ENCODE measurements at regions not wholly inside any gene's neighbourhood (a gene's known extent, or its start where the extent isn't known, plus 50 kb on each side); places are given as distances from the start of the nearest gene placed in this dataset.
"Not testable (repeated sequence)": the region's sequence is repeated elsewhere in the genome, so short reads cannot be mapped to it uniquely, and the experiment has no call there.

DNA sequence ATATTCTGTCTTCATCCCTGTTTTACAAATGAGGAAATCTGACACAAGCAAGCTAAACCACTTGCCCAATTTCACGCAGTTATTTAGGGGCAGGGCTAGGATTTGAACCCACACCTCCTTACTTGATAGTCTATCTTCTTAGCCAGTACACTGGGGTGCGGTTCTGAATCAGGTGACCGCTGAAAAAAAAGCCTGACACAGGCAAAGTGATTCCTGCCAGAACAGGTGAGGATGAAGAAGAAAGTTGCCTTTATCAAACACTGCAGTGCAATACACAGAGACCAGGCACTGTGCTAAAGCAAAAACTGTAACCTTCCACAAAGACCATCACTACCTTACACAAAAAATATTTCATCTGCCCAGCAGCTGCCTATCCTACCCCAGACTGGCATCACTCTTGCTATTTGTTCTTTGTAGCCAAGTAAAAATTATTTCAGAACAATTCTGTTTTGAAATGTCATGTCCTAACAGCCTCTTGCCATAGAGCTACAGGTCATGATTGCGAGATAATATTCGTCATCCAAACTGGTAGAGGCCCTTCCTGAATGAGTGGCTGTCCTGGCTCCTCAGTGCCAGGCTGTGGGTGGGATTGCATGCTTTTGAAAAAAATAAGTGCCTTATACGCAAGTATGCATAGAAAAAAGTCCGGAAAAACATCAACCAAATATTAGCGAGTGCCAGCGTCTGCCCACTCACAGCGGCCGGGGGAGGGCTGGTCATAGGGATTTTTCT is 142.3 kb upstream of the TPM1 start:
- no peak for DNase-seq

DNA sequence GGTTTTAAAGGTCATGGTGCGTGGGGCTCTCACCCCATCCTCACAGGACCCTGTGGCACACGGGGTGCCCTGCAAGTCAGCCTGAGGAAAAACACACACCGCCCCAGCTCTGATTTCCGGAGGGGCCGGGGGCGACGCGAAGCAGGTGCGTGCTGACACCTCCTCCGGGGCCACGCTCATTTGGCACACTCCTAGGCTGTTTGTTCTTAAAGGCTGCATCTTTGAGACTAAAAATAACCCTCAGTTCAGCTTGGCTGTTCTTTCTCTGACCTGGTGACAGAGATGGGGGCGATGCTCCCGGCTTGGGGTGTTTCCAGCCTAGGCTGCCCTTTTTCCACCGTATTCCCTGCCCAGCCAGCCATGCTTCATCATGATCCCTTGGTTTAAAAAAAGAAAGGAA is 141.5 kb upstream of the TPM1 start:
- no peak for DNase-seq

DNA sequence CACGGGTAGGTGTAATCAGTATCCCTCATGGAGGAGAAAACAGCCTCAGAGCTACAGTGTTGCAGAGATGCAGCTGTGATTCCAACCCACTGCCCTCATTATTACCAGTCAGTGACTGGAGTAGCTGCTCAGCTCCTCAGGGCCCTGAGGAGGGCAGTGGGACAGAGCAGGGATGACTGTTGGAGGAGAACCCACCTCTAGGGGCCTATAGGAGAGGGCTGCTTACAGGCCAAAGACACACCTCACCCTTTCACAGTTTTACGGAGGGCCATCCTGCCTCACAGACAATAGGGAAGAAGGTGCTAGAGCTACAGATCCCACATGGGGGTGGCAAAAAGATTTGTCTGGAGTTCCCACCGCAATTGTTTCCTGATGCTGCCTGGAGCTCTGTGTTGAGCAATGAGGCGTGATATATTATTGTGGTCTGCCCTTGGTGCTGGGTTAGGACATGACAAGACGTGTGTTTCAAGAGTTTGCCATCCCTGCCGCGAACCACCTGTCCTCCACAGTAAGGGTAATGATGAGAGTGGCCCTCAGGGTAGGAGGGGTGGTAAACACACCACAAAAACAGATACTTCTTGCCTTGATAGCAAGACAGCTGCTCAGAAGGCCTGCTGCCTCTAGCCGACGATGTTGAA is 140.5 kb upstream of the TPM1 start:
- DNase-seq: no peak

DNA sequence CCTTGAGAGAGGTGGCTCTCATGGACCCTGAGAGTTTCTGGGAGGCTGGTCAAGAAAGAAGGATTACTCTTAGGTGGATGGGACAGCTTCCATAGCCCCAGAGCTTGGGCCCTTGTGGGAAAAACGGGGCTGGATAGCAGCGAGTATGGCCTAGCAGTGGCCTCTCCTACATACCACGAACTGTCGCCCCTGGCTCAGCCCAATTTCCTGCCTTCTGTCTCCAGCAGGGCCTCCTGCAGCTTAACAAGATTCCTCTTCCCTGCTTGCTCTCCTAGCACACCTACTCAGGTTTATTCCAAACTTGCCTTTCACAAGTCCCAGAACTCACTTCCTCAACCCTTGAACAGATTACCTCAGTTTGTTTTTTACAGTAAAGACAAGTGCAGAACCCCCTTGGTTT is 139.7 kb upstream of the TPM1 start:
- no peak for DNase-seq

DNA sequence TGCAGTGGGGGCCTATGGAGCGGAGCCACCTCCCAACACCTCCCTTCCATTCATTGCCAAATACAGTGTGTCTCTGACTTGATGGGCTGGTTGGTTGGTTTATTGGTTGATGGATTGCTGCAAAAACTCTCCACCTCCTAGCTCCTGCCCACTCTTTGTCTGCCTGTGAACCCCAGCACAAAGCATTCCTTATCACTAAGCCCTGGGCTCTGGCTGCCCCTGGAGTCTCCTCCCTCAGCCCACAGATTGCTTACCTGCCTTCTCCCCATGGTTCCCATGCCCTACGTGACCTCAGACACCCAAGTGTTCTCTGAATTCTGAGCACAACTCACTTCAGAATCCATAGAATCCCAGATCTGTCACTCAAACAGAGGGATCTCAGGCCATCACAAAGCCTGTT is 139.1 kb upstream of the TPM1 start:
- DNase-seq: no peak

DNA sequence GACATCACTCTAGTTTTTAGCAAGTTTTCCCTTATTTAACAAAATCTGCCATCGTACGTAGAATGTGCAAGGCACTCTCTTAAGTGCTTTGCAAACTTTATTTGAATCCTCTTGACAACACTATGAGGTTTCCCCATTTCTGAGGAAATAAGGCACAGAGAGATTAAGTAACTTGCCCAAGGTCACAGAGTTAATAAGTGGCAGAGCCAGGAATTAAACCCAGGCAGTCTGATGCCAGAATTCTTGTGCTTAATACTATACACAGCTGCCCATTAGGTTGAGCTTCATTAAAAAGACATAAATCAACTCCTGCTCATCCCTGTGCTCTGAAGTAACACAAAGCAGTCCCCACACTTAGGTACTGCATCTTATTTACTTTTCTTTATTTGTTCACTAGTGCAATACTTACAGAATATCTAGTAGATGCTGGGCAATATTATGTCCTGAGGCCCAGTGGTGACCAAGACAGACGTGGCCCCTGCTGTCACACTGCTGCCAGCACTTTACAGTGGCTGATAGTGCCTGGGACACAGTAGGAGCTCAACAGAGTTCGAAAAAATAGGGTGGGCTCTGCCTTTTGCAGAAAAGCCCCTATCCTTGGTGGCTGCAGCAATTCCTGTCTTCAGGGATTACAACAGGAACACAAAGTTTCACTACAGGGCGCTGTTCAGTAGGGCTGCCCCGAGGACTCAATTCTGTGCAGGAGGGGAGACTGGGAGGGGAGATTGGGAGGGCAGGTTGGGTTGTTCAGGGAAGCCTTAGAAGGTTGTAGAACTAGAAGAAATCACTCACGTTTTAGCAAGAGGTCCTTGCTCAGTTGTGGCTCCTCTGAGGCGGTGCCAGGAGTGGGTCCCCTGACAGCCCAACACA is 138.3 kb upstream of the TPM1 start:
- DNase-seq: no peak

DNA sequence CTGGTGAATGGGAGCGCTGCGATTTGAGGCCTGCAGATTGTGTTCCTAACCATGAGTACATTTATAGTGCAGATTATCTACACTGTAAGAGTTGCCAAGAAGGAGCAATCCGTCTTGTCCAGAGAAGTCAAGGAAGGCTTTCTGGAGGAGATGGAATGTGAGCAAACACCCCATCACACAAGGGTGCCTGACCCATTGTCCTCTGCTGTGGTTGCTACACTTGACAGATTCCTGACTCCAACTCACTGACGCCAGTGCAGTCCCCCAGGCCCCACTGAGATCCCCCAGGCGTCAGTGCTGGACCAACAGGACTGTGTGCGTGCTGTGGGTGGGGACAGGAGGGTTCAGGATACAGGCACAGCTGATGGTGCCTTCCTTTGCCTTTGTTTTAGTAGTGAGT is 135.9 kb upstream of the TPM1 start:
- no peak for DNase-seq

DNA sequence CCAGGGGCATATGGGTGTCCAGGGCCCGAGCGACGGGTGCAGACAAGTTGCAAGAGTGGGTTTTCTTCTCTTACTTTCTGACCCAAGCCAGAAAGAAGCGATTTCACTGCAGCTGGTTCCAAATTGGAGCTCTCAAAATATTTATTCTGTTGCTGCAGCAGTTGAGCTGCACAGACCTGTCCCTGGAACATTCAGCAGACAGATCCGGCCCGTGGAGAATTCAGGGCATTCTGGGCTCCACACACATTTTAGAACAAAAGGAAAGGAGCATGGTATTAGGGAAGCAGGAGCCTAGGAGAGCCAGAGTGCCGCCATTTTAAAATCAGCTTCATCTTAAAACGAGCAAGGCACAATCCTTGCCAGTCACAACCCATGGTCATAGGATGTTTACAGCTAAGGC is 135.3 kb upstream of the TPM1 start:
- DNase-seq: no peak

DNA sequence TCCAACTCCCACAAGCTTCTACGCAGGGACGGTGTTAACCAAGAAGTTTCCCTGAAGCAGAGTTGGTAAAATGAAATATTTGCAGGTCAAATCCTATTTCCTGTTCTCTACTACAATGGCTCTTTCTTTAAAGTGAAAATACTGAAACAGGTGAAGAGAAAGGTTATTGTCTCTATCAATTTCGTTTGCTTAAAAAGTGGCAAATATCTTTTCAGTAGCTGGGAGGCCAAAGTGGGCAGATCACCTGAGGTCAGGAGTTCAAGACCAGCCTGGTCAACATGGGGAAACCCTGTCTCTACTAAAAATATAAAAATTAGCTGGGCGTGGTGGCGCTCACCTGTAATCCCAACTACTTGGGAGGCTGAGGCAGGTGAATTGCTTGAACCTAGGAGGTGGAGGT is 134.2 kb upstream of the TPM1 start:
- DNase-seq: not testable (repeated sequence)

DNA sequence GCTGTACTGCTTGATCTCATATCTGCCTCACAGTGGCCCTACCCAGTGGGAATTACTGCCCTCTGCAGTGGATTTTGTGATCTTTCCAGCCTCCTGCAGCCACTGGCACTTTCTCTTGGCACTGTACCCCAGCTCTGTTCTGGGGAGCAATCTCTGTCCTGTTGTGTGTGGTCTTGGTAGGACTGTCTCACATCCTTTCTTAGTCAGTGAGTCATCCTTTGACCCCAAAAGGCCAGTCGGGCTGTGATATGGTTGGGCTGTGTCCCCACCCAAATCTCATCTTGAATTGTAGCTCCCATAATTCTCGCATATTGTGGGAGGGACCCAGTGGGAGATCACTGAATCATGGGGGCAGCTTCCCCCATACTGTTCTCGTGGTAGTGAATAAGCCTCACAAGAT is 133.3 kb upstream of the TPM1 start:
- no peak for DNase-seq

DNA sequence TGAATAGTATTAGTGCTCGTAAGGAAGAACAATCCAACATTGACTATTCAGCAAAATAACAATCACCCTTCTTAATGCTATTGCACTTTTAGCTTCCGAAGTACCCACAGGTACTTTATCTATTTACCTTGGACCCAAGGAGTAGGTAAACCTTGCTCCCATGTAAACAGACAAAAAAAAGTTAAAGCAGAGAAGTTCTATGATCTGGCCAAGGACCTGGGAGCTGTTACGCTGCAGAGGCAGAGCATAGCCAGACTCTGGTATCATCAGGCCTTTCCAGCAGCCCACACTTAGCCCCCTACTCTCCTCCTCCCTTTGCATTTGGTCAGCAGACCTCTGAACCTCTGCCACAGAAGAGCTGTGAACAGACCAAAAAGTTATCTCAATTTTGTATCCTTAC is 130.3 kb upstream of the TPM1 start:
- no peak for DNase-seq

DNA sequence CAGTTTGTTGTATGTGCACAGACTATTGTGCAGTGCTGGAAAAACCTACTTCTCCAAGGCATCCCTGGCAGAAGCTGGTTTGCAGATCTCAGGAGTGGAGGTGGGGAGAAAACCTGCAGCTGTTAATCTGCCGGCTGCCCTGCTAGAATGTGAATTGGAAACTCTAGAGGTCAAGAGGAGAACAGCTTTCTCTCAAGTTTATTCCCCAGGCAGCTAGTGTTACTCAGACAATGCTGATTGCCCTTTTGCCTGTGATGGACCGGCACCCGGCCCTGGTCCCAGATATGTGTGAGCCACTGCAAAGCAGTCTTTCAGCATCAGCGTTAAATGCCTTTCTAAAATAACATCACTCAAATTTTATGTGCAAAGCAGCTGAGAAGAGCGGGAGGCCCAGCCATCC is 129.7 kb upstream of the TPM1 start:
- no peak for DNase-seq

DNA sequence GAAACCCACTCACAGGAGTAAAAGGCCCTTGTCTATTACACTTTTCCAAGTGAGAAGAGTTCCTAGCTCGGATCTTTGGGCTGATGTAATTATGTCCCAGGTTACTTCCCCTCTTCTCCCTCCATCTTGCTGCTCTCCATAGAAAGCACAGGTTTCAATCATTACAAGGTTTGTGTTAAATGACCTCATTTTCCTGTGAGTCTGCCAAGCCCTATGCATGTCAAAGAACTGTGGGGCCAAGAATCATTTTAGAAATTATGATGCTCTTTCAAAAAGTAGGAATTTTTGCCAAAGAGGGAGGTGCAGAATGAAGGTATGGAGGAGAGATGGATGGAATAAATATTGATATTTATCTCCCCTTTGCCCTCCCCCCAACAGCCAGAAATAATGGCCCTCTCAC is 129.3 kb upstream of the TPM1 start:
- no peak for DNase-seq

DNA sequence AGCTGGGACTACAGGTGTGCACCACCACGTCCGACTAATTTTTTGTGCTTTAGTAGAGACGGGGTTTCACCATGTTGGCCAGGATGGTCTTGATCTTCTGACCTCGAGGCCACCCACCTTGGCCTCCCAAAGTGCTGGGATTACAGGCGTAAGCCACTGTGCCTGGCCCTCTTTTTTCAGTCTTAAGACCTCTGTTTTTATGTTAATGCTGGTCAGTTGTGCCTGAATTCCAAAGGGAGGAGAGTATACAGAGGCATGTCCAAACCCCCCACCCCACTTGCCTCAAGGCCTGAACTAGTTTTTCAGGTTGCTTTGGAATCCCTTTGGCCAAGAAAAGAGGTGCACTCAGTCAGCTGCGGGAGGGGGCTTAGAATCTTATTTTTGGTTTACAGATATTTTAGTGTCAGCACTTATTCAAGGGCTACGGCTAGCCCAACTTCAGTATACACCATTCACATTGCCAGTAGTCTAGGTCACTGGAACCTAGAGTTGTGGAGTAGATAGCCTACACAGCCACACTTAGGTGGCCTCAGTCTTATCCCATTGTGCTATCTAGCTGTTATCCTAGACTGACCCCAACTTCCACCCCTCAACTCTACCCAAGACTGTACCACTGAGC is 128.0 kb upstream of the TPM1 start:
- DNase-seq: no peak

DNA sequence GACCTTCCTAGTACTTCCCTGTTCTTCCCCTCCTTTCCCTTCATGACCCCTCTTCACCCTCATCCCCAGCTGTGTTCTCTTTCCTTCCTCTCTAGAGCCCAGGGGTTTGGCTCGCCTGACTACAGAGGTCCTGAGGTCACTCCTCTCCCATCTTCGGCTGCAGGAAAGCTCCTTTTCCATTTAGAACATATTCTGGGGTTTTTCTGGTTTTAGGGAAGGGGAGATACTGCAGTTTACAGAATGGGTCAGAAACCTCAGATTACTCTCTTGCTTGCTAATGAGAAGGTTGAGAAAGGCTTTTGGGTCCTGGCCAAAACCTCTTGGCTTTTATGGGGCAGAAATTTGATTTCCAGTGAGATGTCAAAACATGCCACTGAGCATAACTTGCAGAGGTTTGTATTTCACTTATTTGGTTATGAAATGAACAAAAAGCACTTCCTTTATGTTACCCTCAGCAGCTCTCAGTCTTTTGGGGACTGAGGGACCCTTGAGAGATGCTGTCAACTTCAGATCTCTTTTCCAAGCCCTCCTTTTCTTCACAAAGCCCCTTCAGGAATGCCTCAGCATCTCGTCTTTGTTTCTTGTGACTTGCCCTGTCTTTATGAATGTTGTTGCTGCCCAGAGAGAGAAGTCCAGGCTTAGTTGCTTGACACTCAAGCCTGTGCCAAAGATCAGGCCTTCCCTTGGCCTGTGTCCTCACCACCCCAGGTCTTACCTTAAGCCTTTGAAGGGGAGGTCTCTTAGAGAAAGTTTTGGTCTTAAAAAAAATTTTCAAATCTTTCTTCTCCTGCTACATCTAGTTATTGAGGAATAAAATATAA is 121.7 kb upstream of the TPM1 start:
- DNase-seq: no peak

DNA sequence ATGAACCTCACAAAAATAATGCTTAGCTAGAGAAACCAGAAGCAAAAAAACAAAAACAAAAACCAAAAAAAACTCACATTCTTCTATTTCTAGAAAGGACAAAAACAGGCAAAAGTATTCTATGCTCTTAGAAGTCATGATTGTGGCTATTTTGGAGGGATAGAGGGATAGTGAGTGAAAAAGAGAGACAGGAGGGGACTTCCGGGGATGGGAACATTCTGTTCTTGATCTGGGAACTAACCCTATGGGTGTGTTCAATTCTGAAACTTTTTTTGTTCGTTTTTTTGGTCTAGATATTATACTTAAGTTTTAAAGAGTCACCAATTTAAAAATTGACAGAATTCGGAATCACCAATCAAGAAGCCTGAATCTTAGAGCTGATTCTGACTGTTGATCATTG is 120.0 kb upstream of the TPM1 start:
- no peak for DNase-seq

DNA sequence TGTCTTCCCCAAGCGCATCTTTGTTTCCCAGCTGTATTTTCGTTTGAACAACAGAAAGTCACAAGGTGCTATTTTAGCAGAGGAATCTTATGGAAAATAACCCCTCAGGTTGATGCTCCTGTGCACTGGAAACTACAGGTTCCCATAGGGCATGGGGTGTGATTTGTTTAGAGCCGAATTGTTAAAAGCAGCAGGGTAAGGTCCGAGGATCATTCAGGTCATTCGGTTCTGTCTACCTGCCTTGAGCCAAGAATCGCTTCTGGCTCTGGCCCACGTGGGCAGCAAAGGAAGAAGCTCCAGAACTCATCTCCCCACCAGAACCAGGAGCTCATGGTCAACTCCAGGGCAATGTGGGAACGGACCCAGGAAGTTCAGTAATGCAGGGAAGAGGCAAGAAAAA is 116.7 kb upstream of the TPM1 start:
- DNase-seq: no peak

DNA sequence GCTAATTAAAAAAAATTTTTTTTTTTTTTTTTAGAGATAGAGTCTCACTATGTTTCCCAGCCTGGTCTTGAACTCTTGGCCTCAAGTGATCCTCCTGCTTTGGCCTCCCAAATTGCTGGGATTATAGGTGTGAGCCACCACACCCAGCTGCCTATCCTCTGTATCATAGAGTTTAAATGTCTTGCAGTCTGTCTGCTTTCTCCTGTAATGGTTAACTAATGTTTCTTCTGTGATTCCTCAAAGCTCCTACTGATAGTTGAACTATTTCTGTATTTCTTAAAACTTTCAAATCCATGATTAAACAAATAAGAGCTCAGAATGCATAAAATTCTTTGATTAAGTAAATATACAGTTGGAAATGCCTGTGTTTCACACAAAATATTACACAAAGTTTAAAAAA is 115.4 kb upstream of the TPM1 start:
- no peak for DNase-seq

DNA sequence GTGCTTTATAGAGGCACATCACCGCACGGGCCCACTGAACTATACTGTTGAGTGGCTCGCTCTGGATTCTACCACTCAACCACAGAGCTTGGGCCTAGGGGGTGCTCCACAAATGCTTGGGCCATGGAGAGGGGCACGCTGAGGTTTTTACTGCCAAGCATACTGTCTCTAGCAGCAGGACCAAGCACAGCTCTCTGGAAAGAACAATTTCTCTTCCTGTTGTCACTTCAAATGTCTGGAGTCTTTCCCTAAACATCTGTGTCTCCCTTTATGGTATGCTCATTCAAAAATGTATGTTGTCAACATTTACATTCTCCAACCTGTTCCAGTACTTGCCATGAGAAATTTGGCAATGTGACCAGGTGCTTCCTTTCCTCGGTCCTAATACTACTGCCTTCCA is 114.7 kb upstream of the TPM1 start:
- no peak for DNase-seq

DNA sequence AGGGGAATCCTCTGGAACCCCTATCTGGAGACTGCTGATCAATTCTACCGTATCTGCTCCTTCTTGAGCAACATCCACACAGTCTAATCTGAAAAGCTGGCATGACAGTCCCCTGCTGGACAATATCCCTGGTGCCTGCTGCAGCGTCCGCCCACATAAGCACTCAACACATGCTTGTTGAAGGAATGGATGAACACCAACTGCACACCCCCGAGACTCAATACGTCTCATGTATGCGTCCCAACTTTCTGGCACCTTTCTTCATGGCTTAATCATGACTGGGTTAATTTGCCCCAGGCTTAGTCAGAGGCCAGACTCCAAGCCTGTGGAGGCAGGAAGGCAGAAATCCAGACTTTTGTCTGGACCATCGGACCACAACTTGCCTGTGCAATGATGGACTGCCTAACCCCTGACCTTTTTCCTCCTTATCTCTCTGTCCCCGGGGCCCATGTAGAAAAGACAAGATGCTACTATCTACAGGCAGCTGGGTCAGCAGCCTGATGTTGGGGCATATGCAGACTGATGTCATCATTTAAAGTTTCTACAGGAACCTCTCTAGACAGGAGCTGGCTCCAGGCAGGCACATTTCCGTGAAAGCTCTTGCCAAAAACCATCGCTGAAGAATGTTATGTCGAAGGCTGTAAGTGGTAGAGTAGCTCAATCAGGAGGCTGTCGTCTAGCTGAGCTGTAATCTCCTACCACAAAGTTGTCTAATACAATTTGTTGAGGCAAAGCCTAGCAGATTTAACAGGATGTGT is 114.1 kb upstream of the TPM1 start:
- no peak for DNase-seq

DNA sequence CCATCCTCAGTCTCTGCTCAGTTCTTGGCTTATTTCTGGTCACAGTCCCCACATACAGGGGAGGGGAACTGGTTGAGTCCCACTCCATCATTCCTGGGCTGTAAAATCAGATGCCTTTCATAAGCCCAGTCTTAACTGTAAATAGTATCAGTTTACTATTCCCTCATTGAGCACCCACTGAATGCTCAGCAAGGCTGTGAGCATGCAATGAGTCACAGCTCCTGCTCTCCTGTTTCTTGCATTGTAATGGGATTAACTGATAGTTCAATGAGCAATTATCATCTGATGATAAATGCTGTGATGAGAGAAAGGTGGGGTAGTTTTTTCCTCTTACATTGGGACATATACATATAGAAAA is 113.6 kb upstream of the TPM1 start:
- DNase-seq: no peak

DNA sequence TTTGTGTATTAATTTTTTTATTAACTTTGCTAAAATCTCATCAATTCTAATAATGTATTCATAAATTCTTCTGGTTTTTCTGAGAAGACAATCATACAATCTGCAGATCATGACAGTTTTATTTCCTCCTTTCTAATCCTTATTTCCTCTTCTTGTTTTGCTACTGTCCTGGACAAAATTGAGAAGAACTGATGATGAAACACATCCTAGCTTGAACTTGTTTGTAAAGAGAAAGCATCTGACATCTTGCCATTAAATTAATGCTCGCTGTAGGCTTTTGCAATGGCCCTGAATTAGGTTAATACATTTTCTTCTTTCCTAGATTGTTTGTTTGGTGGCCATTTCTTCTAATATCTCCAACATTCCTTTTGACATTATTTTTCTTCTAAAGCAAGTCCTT is 110.9 kb upstream of the TPM1 start:
- DNase-seq: no peak

Data from T-helper 1 cell (primary cell).